ENCODE measurements at regions not wholly inside any gene's neighbourhood (a gene's known extent, or its start where the extent isn't known, plus 50 kb on each side); places are given as distances from the start of the nearest gene placed in this dataset.

DNA sequence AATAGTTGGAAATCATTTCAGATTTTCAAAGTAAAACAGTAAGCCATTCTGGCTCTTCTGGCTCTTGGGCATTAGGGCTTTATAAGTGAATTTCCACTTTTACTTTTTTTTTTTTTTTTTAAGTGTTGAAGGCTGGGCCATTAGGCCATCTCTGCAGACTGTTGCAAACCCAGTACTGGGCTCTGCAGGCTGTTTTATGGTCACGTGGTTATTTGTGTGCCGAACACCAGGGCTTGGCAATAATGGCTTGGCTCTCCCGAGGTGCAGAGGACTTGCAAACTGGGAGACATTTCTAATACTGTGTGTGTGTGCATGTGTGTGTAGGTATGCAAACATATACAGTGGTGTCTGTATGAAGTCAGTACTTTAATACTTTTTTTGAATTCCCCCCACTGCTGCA is 194.9 kb upstream of the CDH5 start:
- no peaks in the 10 kb centered on the region for H3K9me3 ChIP-seq (ENCODE audit: control insufficient read depth, low read length, poor library complexity, severe bottlenecking)
- DNase-seq, result no peak
- H3K36me3 Mint-ChIP-seq (ENCODE audit: low read depth), result no peaks in the 10 kb centered on the region
- no peaks in the 10 kb centered on the region for H3K4me1 Mint-ChIP-seq
- ATAC-seq, result no peak
- H3K27ac Mint-ChIP-seq, result no peak overlapping the region
- no peak overlapping the region for H3K4me3 Mint-ChIP-seq
- peaks cover 25% of the 10 kb centered on the region for H3K27me3 Mint-ChIP-seq

DNA sequence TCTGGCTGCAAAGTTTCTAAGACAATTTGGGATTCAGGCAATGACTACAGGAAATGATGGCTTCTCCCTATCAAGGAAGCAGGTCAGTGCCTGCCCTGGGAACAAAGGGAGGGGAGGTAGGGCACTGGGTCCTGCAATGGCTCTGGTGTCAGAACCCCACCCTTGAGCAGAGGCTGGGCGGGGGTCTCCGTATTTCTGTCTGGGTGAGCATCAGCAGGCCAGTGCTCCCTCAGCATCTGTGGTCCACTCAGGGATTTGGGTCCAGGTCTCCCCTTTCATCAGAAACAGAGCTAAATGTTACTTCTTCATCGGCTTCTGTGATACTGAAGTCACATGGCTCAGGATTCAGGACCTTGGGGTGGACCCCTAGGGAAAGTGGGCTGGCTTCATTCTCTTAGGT is 195.5 kb upstream of the CDH5 start:
- Mint-ChIP-seq H3K27me3 (peaks cover 20% of the 10 kb centered on the region), H3K36me3 (ENCODE audit: low read depth) (no peaks in the 10 kb centered on the region), H3K27ac (no peak overlapping the region), H3K4me3 (no peak overlapping the region), H3K4me1 (no peaks in the 10 kb centered on the region)
- no peaks in the 10 kb centered on the region for H3K9me3 ChIP-seq (ENCODE audit: control insufficient read depth, low read length, poor library complexity, severe bottlenecking)
- no peak for DNase-seq
- no peak for ATAC-seq

- Mint-ChIP-seq H3K27ac (no peak overlapping the region), H3K4me3 (no peak overlapping the region)
- DNase-seq, result no peak
Measured at GRCh38 chr16:66169817-66170216, 196.7 kb upstream of the CDH5 start.

GRCh38 chr16:66168777-66169176 is 197.7 kb upstream of the CDH5 start:
- Mint-ChIP-seq H3K27ac (no peak overlapping the region), H3K36me3 (ENCODE audit: low read depth) (no peaks in the 10 kb centered on the region), H3K4me1 (no peaks in the 10 kb centered on the region), H3K27me3 (peaks cover 23% of the 10 kb centered on the region), H3K4me3 (no peak overlapping the region)
- ATAC-seq (no peak), DNase-seq (no peak)
- H3K9me3 ChIP-seq (ENCODE audit: control insufficient read depth, low read length, poor library complexity, severe bottlenecking), result no peaks in the 10 kb centered on the region

More at GRCh38 chr16:66169817-66170216, 196.7 kb upstream of the CDH5 start:
- H3K27me3 Mint-ChIP-seq, result peaks cover 23% of the 10 kb centered on the region
- H3K4me1 Mint-ChIP-seq, result no peaks in the 10 kb centered on the region
- H3K36me3 Mint-ChIP-seq (ENCODE audit: low read depth), result no peaks in the 10 kb centered on the region
- ATAC-seq, result no peak
- H3K9me3 ChIP-seq (ENCODE audit: control insufficient read depth, low read length, poor library complexity, severe bottlenecking), result no peaks in the 10 kb centered on the region

DNA sequence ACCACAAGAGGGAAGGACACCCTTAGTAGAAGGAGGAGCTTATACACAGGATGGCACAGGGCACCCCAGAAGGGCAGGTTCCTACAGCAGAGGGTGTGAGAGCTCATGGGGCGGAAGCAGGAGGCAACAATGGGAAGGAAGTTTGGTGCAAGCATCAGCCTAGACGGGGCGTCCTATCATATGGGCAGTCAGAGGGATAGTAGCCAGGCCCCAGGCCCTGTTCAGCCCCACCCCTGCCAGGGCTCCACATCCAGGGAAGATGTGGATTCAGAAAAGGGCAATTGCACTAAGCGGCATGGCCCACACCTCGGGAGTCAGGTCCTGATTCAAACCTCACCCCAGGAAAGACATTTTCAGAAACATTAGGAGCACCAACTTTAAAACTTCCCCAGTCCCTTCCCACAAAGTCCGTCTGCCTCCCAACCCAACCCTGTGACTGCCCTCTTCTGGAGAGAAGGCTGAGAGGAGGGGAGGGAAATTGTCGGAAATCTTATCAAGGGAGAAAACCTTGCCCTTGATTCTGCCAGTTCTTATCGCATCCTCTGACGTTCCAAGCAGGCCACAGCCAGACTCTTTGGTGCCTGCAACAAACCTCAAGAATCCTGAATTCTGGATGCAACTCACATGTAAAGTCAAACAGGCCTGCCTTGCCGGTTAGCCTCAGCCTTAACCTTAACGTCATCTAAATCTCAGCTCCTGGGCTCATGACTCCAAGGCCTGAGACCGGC is 198.8 kb upstream of the CDH5 start:
- H3K27ac Mint-ChIP-seq, result no peak overlapping the region
- peaks cover 18% of the 10 kb centered on the region for H3K27me3 Mint-ChIP-seq
- no peak overlapping the region for H3K4me3 Mint-ChIP-seq
- H3K4me1 Mint-ChIP-seq, result peaks cover 2% of the 10 kb centered on the region
- DNase-seq (no peak), ATAC-seq (no peak)
- no peaks in the 10 kb centered on the region for H3K9me3 ChIP-seq (ENCODE audit: control insufficient read depth, low read length, poor library complexity, severe bottlenecking)
- no peaks in the 10 kb centered on the region for H3K36me3 Mint-ChIP-seq (ENCODE audit: low read depth)

DNA sequence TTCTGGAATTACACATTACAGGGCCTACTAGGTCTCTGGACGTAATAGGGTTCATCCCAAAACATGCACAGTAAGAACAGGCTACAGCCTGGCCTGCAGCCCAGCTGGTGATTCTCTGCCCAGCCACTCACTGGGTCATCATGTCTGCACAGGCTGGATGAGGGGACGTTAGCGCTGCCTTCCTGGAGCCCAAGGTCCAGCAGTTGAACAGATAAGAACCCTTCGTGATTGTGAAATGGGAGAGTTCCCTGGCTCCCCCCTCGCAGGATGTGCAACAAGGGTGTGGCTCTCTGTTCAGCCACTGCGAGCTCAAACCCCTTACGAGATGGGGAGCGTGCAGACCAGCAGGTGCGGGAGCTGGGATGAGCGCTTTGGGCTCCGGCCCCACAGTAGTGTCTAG is 200.0 kb upstream of the CDH5 start:
- no peaks in the 10 kb centered on the region for H3K36me3 Mint-ChIP-seq (ENCODE audit: low read depth)
- ATAC-seq, result no peak
- no peak overlapping the region for H3K4me3 Mint-ChIP-seq
- peaks cover 18% of the 10 kb centered on the region for H3K27me3 Mint-ChIP-seq
- H3K4me1 Mint-ChIP-seq, result peaks cover 2% of the 10 kb centered on the region
- no peaks in the 10 kb centered on the region for H3K9me3 ChIP-seq (ENCODE audit: control insufficient read depth, low read length, poor library complexity, severe bottlenecking)
- DNase-seq, result no peak
- no peak overlapping the region for H3K27ac Mint-ChIP-seq

DNA sequence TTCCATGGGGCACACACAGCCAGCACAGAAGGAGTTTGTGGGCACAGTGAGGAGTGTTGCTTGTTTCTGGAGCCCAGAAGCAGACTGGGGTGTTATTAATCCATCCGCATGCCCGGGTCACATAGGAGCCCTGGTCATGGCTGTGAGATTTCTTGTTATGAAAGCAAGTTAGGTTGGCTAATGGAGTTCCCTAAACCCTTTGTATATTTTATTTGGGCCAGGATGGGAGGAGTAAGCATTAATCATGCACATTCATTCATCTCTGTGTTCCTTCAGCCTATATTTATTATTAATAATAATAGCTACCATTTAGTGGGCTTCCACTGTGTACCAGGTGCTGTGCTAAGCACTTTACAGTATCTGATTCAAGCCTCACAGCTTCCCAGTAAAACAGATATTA is 200.6 kb upstream of the CDH5 start:
- H3K4me3 Mint-ChIP-seq, result no peak overlapping the region
- DNase-seq, result no peak
- no peaks in the 10 kb centered on the region for H3K36me3 Mint-ChIP-seq (ENCODE audit: low read depth)
- H3K27ac Mint-ChIP-seq, result no peak overlapping the region
- H3K9me3 ChIP-seq (ENCODE audit: control insufficient read depth, low read length, poor library complexity, severe bottlenecking), result no peaks in the 10 kb centered on the region
- ATAC-seq, result no peak
- H3K4me1 Mint-ChIP-seq, result peaks cover 2% of the 10 kb centered on the region
- H3K27me3 Mint-ChIP-seq, result peaks cover 18% of the 10 kb centered on the region

GRCh38 chr16:66164581-66165247 is 201.8 kb upstream of the CDH5 start:
- peaks cover 23% of the 10 kb centered on the region for H3K27me3 Mint-ChIP-seq
- H3K27ac Mint-ChIP-seq, result no peak overlapping the region
- no peaks in the 10 kb centered on the region for H3K9me3 ChIP-seq (ENCODE audit: control insufficient read depth, low read length, poor library complexity, severe bottlenecking)
- no peak overlapping the region for H3K4me3 Mint-ChIP-seq
- DNase-seq (no peak), ATAC-seq (no peak)
- no peaks in the 10 kb centered on the region for H3K36me3 Mint-ChIP-seq (ENCODE audit: low read depth)
- peaks cover 2% of the 10 kb centered on the region for H3K4me1 Mint-ChIP-seq

GRCh38 chr16:66162821-66163220 is 203.7 kb upstream of the CDH5 start:
- no peak for ATAC-seq
- Mint-ChIP-seq H3K27ac (no peak overlapping the region), H3K4me1 (peaks cover 2% of the 10 kb centered on the region)

GRCh38 chr16:66161942-66162341 is 204.5 kb upstream of the CDH5 start:
- Mint-ChIP-seq H3K36me3 (ENCODE audit: low read depth) (no peaks in the 10 kb centered on the region), H3K27me3 (peaks cover 22% of the 10 kb centered on the region), H3K27ac (no peak overlapping the region), H3K4me3 (no peak overlapping the region), H3K4me1 (peaks cover 2% of the 10 kb centered on the region)
- ATAC-seq, result no peak
- H3K9me3 ChIP-seq (ENCODE audit: control insufficient read depth, low read length, poor library complexity, severe bottlenecking), result no peaks in the 10 kb centered on the region
- DNase-seq, result no peak

More at GRCh38 chr16:66162821-66163220, 203.7 kb upstream of the CDH5 start:
- H3K36me3 Mint-ChIP-seq (ENCODE audit: low read depth), result no peaks in the 10 kb centered on the region
- H3K27me3 Mint-ChIP-seq, result peaks cover 25% of the 10 kb centered on the region
- H3K9me3 ChIP-seq (ENCODE audit: control insufficient read depth, low read length, poor library complexity, severe bottlenecking), result no peaks in the 10 kb centered on the region
- no peak for DNase-seq
- H3K4me3 Mint-ChIP-seq, result no peak overlapping the region

DNA sequence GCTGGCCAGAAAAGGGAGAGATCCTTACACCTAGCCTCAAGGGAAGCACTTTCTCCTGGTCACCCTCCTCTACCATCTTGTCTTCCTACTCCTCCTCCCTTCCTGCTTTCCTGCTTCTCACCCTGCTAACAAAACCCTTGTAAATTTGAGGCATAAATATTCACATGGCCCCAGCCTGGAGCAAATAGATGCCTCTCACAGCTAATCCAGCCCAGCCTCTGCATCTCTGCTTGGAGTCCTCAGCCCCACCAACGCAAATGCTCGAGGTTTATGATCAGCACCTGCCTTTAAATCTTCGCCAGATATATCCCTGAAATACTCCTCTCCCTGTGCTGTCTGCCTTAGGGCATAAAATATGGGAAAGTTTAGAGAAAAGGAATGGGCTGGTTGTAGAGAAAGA is 205.2 kb upstream of the CDH5 start:
- no peak overlapping the region for H3K4me3 Mint-ChIP-seq
- peaks cover 2% of the 10 kb centered on the region for H3K4me1 Mint-ChIP-seq
- DNase-seq (no peak), ATAC-seq (no peak)
- H3K27ac Mint-ChIP-seq, result no peak overlapping the region
- no peaks in the 10 kb centered on the region for H3K36me3 Mint-ChIP-seq (ENCODE audit: low read depth)
- peaks cover 19% of the 10 kb centered on the region for H3K27me3 Mint-ChIP-seq
- H3K9me3 ChIP-seq (ENCODE audit: control insufficient read depth, low read length, poor library complexity, severe bottlenecking), result no peaks in the 10 kb centered on the region

DNA sequence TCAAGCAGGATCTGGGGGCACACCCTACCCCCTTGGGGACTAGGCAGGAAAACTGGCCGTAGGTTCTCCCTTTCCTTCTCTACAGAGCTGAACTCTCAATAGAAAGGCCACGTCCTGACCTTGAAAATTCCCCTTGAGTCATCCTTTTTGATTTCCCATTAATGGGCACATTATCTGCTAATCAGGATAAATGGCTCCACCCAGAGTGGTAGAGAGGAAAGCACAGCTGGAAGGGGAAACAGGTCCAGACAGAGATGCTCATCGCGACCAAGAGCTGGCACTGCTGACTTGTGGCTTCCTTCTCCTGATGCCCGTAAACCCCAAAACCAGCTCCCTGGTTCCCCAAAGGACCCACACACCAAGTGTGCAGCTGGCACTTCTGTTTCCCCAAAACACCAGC is 206.5 kb upstream of the CDH5 start:
- Mint-ChIP-seq H3K4me3 (no peak overlapping the region), H3K27ac (no peak overlapping the region), H3K36me3 (ENCODE audit: low read depth) (no peaks in the 10 kb centered on the region), H3K27me3 (peaks cover 20% of the 10 kb centered on the region), H3K4me1 (peaks cover 5% of the 10 kb centered on the region)
- H3K9me3 ChIP-seq (ENCODE audit: control insufficient read depth, low read length, poor library complexity, severe bottlenecking), result no peaks in the 10 kb centered on the region
- DNase-seq (no peak), ATAC-seq (no peak)

DNA sequence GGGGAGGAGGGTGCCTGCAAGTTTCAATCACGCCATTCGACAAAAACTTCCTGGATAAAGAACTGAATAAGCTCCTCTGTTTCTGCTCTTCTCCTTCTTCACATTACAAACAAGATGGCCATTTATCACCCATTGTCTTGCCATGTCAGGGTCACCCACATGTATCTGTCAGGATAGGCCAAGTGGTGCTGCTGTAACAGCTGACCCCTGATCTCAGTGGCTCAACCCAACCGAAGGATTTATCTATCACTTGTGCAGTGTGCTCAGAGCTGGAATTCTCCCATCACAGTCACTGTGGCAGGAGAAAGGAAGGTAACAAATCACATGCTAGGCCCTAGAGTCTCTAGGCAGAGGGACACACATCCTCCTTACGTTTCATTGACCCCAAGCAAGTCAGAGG is 210.0 kb upstream of the CDH5 start:
- Mint-ChIP-seq H3K27ac (no peak overlapping the region), H3K27me3 (peaks cover 18% of the 10 kb centered on the region), H3K36me3 (ENCODE audit: low read depth) (no peaks in the 10 kb centered on the region), H3K4me3 (no peak overlapping the region), H3K4me1 (peaks cover 8% of the 10 kb centered on the region)
- DNase-seq (no peak), ATAC-seq (no peak)
- H3K9me3 ChIP-seq (ENCODE audit: control insufficient read depth, low read length, poor library complexity, severe bottlenecking), result no peaks in the 10 kb centered on the region

DNA sequence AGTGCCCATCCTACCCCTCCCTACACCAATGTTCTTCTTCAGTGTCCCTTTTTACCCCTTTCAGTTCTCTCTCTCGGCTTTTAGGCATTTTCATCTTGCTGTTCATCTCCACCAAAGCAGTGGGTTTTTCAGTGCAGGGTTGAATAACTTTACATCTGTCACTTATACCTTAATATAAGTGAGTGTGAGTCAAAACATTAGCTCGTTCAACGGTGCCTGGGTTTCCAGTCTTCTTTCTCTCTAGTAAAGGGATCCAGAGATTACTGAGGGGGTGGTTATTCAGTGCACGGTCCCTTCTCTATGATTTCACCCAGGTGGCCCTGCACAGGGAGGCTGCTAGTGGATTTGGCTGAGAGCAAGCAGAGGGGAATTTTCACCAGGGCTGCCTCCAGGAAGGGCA is 210.6 kb upstream of the CDH5 start:
- no peaks in the 10 kb centered on the region for H3K9me3 ChIP-seq (ENCODE audit: control insufficient read depth, low read length, poor library complexity, severe bottlenecking)
- H3K27ac Mint-ChIP-seq, result no peak overlapping the region
- H3K36me3 Mint-ChIP-seq (ENCODE audit: low read depth), result no peaks in the 10 kb centered on the region
- H3K4me1 Mint-ChIP-seq, result peaks cover 8% of the 10 kb centered on the region
- no peak overlapping the region for H3K4me3 Mint-ChIP-seq
- peaks cover 18% of the 10 kb centered on the region for H3K27me3 Mint-ChIP-seq
- DNase-seq (no peak), ATAC-seq (no peak)
